T follicular helper cell (primary cell): ENCODE measurements at regions not wholly inside any gene's neighbourhood (a gene's known extent, or its start where the extent isn't known, plus 50 kb on each side); places are given as distances from the start of the nearest gene placed in this dataset.
"Not testable (repeated sequence)": the region's sequence is repeated elsewhere in the genome, so short reads cannot be mapped to it uniquely, and the experiment has no call there.

Experiments used
- DNase-seq: peaks from one replicate; pipeline ENCODE4 v3.0.0-alpha.2; 2020; ENCODE audit warnings: low read depth

- DNase-seq = no peak
Observed at GRCh38 chr7:52779004-52779403, 256.4 kb upstream of the POM121L12 start.

- no peak for DNase-seq
Observed at GRCh38 chr7:52777051-52777822, 258.2 kb upstream of the POM121L12 start.

- no peak for DNase-seq
Observed at GRCh38 chr7:52775876-52776275, 259.6 kb upstream of the POM121L12 start.

- no peak for DNase-seq
Observed at GRCh38 chr7:52771177-52771576, 264.3 kb upstream of the POM121L12 start.

GRCh38 chr7:52764492-52765169 is 270.8 kb upstream of the POM121L12 start:
- no peak for DNase-seq

- no peak for DNase-seq
Observed at GRCh38 chr7:52758356-52758755, 277.1 kb upstream of the POM121L12 start.

GRCh38 chr7:52753855-52754254 is 281.6 kb upstream of the POM121L12 start:
- no peak for DNase-seq

GRCh38 chr7:52752891-52753290 is 282.5 kb upstream of the POM121L12 start:
- no peak for DNase-seq

GRCh38 chr7:52749880-52750279 is 285.6 kb upstream of the POM121L12 start:
- no peak for DNase-seq

GRCh38 chr7:52747817-52748216 is 287.6 kb upstream of the POM121L12 start:
- no peak for DNase-seq

- DNase-seq = no peak
Observed at GRCh38 chr7:52741670-52742290, 293.7 kb upstream of the POM121L12 start.

- no peak for DNase-seq
Observed at GRCh38 chr7:52735656-52736055, 299.8 kb upstream of the POM121L12 start.

- DNase-seq = not testable (repeated sequence)
Observed at GRCh38 chr7:52728683-52729082, 306.8 kb upstream of the POM121L12 start.

- no peak for DNase-seq
Observed at GRCh38 chr7:52727632-52728031, 307.8 kb upstream of the POM121L12 start.

GRCh38 chr7:52726986-52727385 is 308.4 kb upstream of the POM121L12 start:
- DNase-seq = no peak

- no peak for DNase-seq
Observed at GRCh38 chr7:52726493-52726892, 308.9 kb upstream of the POM121L12 start.

- DNase-seq = no peak
Observed at GRCh38 chr7:52723606-52724005, 311.8 kb upstream of the POM121L12 start.

GRCh38 chr7:52720856-52721255 is 314.6 kb upstream of the POM121L12 start:
- DNase-seq = no peak

GRCh38 chr7:52719677-52720076 is 315.8 kb upstream of the POM121L12 start:
- DNase-seq = no peak

GRCh38 chr7:52715701-52716100 is 319.7 kb upstream of the POM121L12 start:
- no peak for DNase-seq

- no peak for DNase-seq
Observed at GRCh38 chr7:52712938-52713337, 322.5 kb upstream of the POM121L12 start.

- DNase-seq = no peak
Observed at GRCh38 chr7:52711951-52712350, 323.5 kb upstream of the POM121L12 start.

- no peak for DNase-seq
Observed at GRCh38 chr7:52708846-52709245, 326.6 kb upstream of the POM121L12 start.
